Right ventricle myocardium superior (tissue), 1 donor: ENCODE measurements at regions not wholly inside any gene's neighbourhood (a gene's known extent, or its start where the extent isn't known, plus 50 kb on each side); places are given as distances from the start of the nearest gene placed in this dataset.

Experiments used
- ATAC-seq: fragments of 200-7000 bp; cut with Tn5 transposase; one replicate; pipeline ENCODE4 v1.9.1; 2020; ENCODE audit warnings: mild to moderate bottlenecking; ENCODE audit not compliant: poor library complexity
- DNase-seq: peaks from one replicate; pipeline ENCODE4 v3.0.0-alpha.2; 2020
- intact Hi-C: fragments of 100-400 bp; cut with DNase I; formaldehyde crosslinking; loops from one replicate; pipeline ENCODE4 v1.11.2; 2022
- donor health status: DM: no; HTN: yes; CAD: no; lungs with severe emphysema.

DNA sequence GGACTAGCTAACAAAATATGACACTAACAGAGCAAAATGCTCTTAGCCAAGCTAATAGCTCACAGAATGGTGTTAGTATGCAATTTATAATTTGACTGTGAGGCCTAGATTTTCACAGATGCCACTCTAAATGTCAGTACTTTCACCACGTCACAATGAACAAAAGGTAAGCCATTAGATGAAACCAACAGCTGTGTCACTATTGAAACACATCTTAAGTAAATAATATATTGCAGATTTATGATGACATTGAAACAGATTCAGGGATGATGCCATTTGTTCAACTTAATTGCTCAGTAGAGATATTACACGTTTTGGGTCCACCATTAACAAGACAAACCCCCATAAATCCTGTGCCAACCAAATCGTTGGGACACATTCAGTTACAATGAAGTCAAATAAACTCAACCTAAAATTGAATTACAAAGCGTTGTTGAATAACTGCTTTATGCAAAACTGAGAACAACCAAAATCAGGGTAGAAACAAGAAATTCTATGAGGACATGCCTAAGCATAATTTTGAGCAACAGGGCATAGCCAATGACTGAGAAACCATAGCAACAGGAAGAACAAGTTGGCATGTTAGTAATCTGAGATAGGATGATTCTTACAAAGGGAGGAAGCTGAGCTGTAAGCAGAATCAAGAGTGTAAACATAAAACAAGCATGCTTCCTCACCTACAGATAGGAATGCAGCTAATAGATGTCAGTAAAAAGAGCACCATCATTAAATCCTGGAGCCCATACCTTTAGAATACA, 85.6 kb upstream of the KHDRBS2 start:
- ATAC-seq (no peak), DNase-seq (no peak)
- intact Hi-C loops, result no loop called here

GRCh38 chr6:62367601-62368000, 81.6 kb upstream of the KHDRBS2 start:
- intact Hi-C loops, result no loop called here
- ATAC-seq (no peak), DNase-seq (no peak)

GRCh38 chr6:62362097-62362496, 76.1 kb upstream of the KHDRBS2 start:
- intact Hi-C loops, result no loop called here
- no peak for DNase-seq
- ATAC-seq, result no peak

- no peak for DNase-seq
- intact Hi-C loops, result no loop called here
- ATAC-seq, result no peak
Observed at GRCh38 chr6:62357835-62358234, 71.8 kb upstream of the KHDRBS2 start.

DNA sequence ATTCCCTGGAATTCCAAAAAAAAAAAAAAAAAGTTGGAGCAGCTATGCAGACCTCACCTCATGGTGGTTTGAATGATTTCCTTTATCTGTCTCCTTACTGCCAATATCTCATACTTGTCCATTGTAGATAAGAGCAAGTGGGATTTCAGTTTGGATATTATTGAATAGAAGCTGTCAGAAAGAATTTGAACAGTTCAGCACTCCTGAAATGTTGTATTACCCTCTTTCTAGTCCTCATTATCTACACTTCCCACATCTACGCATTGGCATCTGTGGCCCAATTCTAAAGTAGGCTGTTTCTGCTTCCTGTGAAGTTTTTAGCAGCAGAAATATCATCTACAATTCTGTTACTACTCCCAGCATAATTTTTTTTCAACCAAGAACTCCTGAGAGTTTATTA, 68.2 kb upstream of the KHDRBS2 start:
- no peak for ATAC-seq

GRCh38 chr6:62345962-62346689, 60.1 kb upstream of the KHDRBS2 start:
- ATAC-seq, result no peak
- intact Hi-C loops, result no loop called here
- DNase-seq, result no peak

More for the DNA sequence above, 68.2 kb upstream of the KHDRBS2 start:
- intact Hi-C loops, result no loop called here
- DNase-seq, result no peak

GRCh38 chr6:62345446-62345845, 59.4 kb upstream of the KHDRBS2 start:
- no peak for ATAC-seq
- DNase-seq, result no peak
- intact Hi-C loops, result no loop called here

GRCh38 chr6:62344850-62345249, 58.8 kb upstream of the KHDRBS2 start:
- DNase-seq (no peak), ATAC-seq (no peak)
- intact Hi-C loops, result no loop called here

GRCh38 chr6:62338477-62338876, 52.5 kb upstream of the KHDRBS2 start:
- DNase-seq (no peak), ATAC-seq (no peak)
- intact Hi-C loops, result no loop called here
